WERI-Rb-1 (cell line): ENCODE measurements at regions not wholly inside any gene's neighbourhood (a gene's known extent, or its start where the extent isn't known, plus 50 kb on each side); places are given as distances from the start of the nearest gene placed in this dataset.
A peak's percentile ranks its signal among the peaks of the same experiment; 100 is the strongest.

ENCODE experiments used
- DNase-seq: peaks from one replicate; pipeline ENCODE4 v3.0.0-alpha.2; 2020
- H3K27ac ChIP-seq: fragments of 250-450 bp; sonication (Bioruptor Pico); 2 replicates; pipeline ENCODE4 v1.5.1; 2020; ENCODE audit warnings: mild to moderate bottlenecking, moderate library complexity
- H3K27me3 ChIP-seq: fragments of 250-450 bp; sonication (Bioruptor Pico); 2 replicates; pipeline ENCODE4 v1.5.1; 2021; ENCODE audit warnings: mild to moderate bottlenecking, low read depth, moderate library complexity; ENCODE audit not compliant: insufficient read depth, severe bottlenecking
- H3K36me3 ChIP-seq: fragments of 250-450 bp; sonication (Bioruptor Pico); 2 replicates; pipeline ENCODE4 v1.5.1; 2020; ENCODE audit warnings: mild to moderate bottlenecking, moderate library complexity
- H3K4me3 ChIP-seq: 2 replicates; pipeline ENCODE4 v1.5.1; 2011; ENCODE audit warnings: low read depth, mild to moderate bottlenecking, control low read depth, low read length
- H3K9me3 ChIP-seq: fragments of 250-450 bp; sonication (Bioruptor Pico); 2 replicates; pipeline ENCODE4 v1.5.1; 2021; ENCODE audit warnings: mild to moderate bottlenecking, moderate library complexity; ENCODE audit not compliant: severe bottlenecking
- TF ChIP-seq, protein P1 (sequence below): IDR thresholded peaks from 2 replicates; pipeline ENCODE4 v1.5.1; 2011; ENCODE audit warnings: low read depth, mild to moderate bottlenecking, control low read depth, inconsistent platforms, low read length

DNA sequence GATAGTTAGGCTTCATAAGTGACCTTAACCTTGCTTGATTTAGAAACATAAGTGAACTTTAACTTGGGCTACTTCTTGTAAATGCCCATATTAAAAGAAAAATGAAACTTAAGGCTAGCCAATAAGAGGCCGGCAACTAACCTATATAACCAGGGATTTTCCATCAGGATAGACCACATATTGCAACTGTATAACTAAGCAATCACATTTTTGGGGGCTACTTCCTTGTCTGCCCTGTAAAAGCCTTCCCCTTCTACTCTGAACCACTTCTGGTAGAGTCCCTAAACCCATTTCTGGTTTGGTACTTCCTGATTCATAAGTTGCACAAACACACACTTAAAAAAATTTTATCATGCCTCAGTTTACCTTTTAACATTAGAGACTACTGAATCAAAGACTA is 150.9 kb upstream of the UBE2E2 start:
- Histone ChIP-seq H3K9me3 (no peaks in the 10 kb centered on the region), H3K27ac (no peak overlapping the region), H3K4me3 (no peak overlapping the region), H3K27me3 (no peaks in the 10 kb centered on the region), H3K36me3 (no peaks in the 10 kb centered on the region)
- DNase-seq: no peak
- TF ChIP-seq, protein P1, sequence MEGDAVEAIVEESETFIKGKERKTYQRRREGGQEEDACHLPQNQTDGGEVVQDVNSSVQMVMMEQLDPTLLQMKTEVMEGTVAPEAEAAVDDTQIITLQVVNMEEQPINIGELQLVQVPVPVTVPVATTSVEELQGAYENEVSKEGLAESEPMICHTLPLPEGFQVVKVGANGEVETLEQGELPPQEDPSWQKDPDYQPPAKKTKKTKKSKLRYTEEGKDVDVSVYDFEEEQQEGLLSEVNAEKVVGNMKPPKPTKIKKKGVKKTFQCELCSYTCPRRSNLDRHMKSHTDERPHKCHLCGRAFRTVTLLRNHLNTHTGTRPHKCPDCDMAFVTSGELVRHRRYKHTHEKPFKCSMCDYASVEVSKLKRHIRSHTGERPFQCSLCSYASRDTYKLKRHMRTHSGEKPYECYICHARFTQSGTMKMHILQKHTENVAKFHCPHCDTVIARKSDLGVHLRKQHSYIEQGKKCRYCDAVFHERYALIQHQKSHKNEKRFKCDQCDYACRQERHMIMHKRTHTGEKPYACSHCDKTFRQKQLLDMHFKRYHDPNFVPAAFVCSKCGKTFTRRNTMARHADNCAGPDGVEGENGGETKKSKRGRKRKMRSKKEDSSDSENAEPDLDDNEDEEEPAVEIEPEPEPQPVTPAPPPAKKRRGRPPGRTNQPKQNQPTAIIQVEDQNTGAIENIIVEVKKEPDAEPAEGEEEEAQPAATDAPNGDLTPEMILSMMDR: no peak

DNA sequence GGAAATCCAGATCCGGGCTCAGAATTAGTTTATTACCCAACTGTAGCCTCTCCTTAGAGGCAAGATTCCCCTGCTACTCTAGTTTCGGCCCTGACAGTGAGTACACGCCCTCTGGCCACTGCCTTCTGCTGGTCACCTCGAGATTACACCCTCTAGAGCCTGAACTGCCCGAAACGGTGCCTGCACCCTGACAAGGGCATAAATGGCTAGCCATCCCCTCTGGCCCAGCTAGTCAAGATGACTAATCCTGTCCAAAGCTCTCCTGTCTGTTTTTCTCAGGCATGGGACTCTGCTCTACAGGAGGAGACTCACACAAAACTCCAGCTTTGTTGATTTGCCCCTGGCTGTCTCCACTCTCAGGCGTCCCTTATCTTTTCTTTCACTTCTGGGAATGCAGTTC is 150.5 kb upstream of the UBE2E2 start:
- no peaks in the 10 kb centered on the region for H3K36me3 ChIP-seq
- no peaks in the 10 kb centered on the region for H3K27me3 ChIP-seq
- H3K27ac ChIP-seq: no peak overlapping the region
- no peak overlapping the region for H3K4me3 ChIP-seq
- TF ChIP-seq, protein P1: peak; percentile 19; the same call in 1 of the 2 replicates
- H3K9me3 ChIP-seq: no peaks in the 10 kb centered on the region
- DNase-seq: no peak

DNA sequence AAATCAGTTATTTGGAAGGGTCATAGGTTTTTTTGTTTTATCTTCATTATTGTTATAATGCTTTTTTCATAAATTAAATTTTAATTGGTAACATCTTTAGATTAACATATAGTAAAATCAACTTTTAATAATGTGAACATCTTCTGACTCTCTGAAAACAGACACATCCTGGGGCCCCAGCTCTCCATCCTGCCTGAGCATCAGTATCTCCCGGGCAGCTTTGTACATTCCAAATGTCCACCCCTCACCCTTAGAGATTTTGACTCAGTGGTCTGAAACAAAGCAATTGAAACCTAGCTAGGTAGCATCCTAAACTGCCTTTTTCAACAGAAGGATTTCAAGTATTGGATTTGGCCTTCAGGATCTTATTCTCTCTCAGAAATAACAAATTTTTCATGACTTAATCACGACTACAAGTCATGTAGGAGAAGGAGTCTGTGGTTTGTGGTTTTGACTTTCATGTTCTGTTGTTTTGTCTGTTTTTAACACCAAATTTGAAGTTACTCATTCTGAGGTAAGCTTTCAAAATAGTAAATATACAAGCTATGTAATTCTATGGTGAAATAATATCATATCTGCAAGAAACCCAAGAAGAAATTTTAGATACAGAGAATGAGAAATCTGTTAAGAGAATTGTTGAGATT is 147.3 kb upstream of the UBE2E2 start:
- DNase-seq: no peak
- Histone ChIP-seq H3K4me3 (no peak overlapping the region), H3K36me3 (no peaks in the 10 kb centered on the region), H3K27me3 (no peaks in the 10 kb centered on the region), H3K27ac (no peak overlapping the region), H3K9me3 (no peaks in the 10 kb centered on the region)
- TF ChIP-seq, protein P1: no peak

DNA sequence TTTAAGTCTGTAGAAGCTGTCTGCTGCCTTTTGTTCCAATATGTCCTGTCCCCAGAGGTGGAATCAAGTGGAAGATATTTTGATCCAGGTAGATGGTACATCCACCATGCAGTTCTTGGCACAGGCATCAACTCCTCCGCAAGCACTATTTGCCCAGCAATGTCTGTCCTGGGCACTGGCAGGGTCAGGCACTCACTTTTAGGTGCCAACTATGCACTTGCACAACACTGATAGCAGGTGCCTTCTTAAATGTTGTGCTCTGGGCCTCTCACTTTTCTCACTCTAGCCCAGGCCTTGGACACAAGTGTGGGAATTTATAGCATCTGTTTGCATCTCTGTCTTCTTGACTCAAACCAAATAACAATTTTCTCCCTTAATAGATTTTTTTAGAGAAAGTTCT is 140.5 kb upstream of the UBE2E2 start:
- DNase-seq: no peak
- no peaks in the 10 kb centered on the region for H3K9me3 ChIP-seq
- H3K27ac ChIP-seq: no peak overlapping the region
- TF ChIP-seq, protein P1: no peak
- H3K36me3 ChIP-seq: no peaks in the 10 kb centered on the region
- no peaks in the 10 kb centered on the region for H3K27me3 ChIP-seq
- H3K4me3 ChIP-seq: no peak overlapping the region

DNA sequence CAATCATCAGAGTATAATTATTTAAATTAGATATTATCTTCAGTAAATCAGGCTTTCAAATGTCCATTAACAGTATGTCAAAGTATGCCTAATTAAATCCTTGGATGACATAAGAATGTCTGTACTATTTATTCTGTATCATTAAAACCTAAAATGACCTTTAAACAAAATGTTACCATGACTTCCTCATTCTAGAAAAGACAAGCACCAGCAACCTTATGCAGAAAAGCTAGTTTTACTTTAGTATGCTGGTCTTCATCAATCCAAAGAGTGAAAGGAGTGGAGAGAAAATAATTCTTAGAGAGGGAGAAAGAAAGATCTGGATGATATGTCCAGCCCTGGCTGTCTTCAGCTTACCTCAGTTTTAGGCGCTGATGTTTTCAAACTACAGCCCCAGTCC is 140.1 kb upstream of the UBE2E2 start:
- DNase-seq: no peak
- H3K27ac ChIP-seq: no peak overlapping the region
- TF ChIP-seq, protein P1: no peak
- H3K27me3 ChIP-seq: no peaks in the 10 kb centered on the region
- no peak overlapping the region for H3K4me3 ChIP-seq
- H3K9me3 ChIP-seq: no peaks in the 10 kb centered on the region
- no peaks in the 10 kb centered on the region for H3K36me3 ChIP-seq

DNA sequence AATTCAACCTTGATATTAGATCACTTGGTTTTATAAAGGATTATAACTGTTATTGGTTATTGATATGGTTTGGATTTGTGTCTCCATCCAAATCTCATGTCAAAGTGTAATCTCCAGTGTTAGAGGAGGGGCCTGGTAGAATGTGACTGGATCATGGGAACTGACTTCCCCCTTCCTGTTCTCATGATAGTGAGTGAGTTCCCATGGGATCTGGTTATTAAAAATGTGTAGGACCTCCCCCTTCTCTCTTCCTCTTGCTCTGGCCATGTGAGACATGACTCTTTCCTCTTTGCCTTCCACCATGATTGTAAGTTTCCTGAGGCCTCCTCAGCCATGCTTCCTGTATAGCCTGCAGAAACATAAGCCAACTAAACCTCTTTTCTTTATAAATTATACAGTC is 136.0 kb upstream of the UBE2E2 start:
- no peak for DNase-seq
- no peaks in the 10 kb centered on the region for H3K27me3 ChIP-seq
- H3K27ac ChIP-seq: no peak overlapping the region
- H3K4me3 ChIP-seq: no peak overlapping the region
- no peaks in the 10 kb centered on the region for H3K9me3 ChIP-seq
- no peaks in the 10 kb centered on the region for H3K36me3 ChIP-seq
- TF ChIP-seq, protein P1: no peak
